ENCODE measurements at regions not wholly inside any gene's neighbourhood (a gene's known extent, or its start where the extent isn't known, plus 50 kb on each side); places are given as distances from the start of the nearest gene placed in this dataset.

- no TSS peak for BruUV-seq (replicated peaks)
Measured at GRCh38 chrX:141969706-141970105, 66.0 kb downstream of the MAGEC1 start.

GRCh38 chrX:141960578-141960977, 56.9 kb downstream of the MAGEC1 start:
- Histone ChIP-seq H3K36me3 (ENCODE audit: control insufficient read depth, insufficient read depth, low read length) (no peaks in the 10 kb centered on the region), H3K27me3 (replicated peaks; ENCODE audit: control insufficient read depth, insufficient read depth, low read length) (no peaks in the 10 kb centered on the region), H3K9me3 (no peaks in the 10 kb centered on the region), H3K4me1 (no peaks in the 10 kb centered on the region), H3K4me3 (ENCODE audit: low read depth, low read length) (no peak overlapping the region)
- H3K27ac Mint-ChIP-seq (ENCODE audit: unreplicated experiment) = no peak overlapping the region
- TF ChIP-seq CTCF (IDR thresholded peaks at IDR 0.05; ENCODE audit: insufficient read depth in 1 of 2, low read depth in 1 of 2, low read length in 1 of 2, severe bottlenecking in 1 of 2, unreplicated experiment in 1 of 2) = no peak
- no peak overlapping the region for H3K4me3 Mint-ChIP-seq (ENCODE audit: unreplicated experiment)
- no peaks in the 10 kb centered on the region for H3K27me3 Mint-ChIP-seq (ENCODE audit: insufficient read depth, unreplicated experiment)
- no peaks in the 10 kb centered on the region for H3K4me1 Mint-ChIP-seq (ENCODE audit: low read depth, unreplicated experiment)
- H3K9me3 Mint-ChIP-seq (ENCODE audit: unreplicated experiment) = peaks cover 9% of the 10 kb centered on the region
- CTCF ChIA-PET = no interaction called here
- intact Hi-C loops (cut with micrococcal nuclease; ENCODE audit: unreplicated experiment) = no loop called here
- POLR2A ChIA-PET = no interaction called here
- H3K36me3 Mint-ChIP-seq (ENCODE audit: insufficient read depth, unreplicated experiment) = no peaks in the 10 kb centered on the region
- no peak for DNase-seq
- no TSS peak for BruUV-seq (replicated peaks)

More at GRCh38 chrX:141969706-141970105, 66.0 kb downstream of the MAGEC1 start:
- Histone ChIP-seq H3K4me3 (ENCODE audit: low read depth, low read length) (no peak overlapping the region), H3K27me3 (replicated peaks; ENCODE audit: control insufficient read depth, insufficient read depth, low read length) (no peaks in the 10 kb centered on the region), H3K36me3 (ENCODE audit: control insufficient read depth, insufficient read depth, low read length) (no peaks in the 10 kb centered on the region), H3K9me3 (no peaks in the 10 kb centered on the region), H3K4me1 (no peaks in the 10 kb centered on the region)
- Mint-ChIP-seq H3K4me1 (ENCODE audit: low read depth, unreplicated experiment) (no peaks in the 10 kb centered on the region), H3K36me3 (ENCODE audit: insufficient read depth, unreplicated experiment) (no peaks in the 10 kb centered on the region), H3K27ac (ENCODE audit: unreplicated experiment) (no peak overlapping the region), H3K27me3 (ENCODE audit: insufficient read depth, unreplicated experiment) (no peaks in the 10 kb centered on the region), H3K9me3 (ENCODE audit: unreplicated experiment) (peaks cover 4% of the 10 kb centered on the region), H3K4me3 (ENCODE audit: unreplicated experiment) (no peak overlapping the region)
- ChIA-PET POLR2A (no interaction called here), CTCF (no interaction called here)
- DNase-seq = no peak
- intact Hi-C loops (cut with micrococcal nuclease; ENCODE audit: unreplicated experiment) = no loop called here
- no peak for TF ChIP-seq CTCF (IDR thresholded peaks at IDR 0.05; ENCODE audit: insufficient read depth in 1 of 2, low read depth in 1 of 2, low read length in 1 of 2, severe bottlenecking in 1 of 2, unreplicated experiment in 1 of 2)

All from Caco-2 (cell line).